ENCODE measurements at regions not wholly inside any gene's neighbourhood (a gene's known extent, or its start where the extent isn't known, plus 50 kb on each side); places are given as distances from the start of the nearest gene placed in this dataset.
"Not testable (repeated sequence)": the region's sequence is repeated elsewhere in the genome, so short reads cannot be mapped to it uniquely, and the experiment has no call there.

DNA sequence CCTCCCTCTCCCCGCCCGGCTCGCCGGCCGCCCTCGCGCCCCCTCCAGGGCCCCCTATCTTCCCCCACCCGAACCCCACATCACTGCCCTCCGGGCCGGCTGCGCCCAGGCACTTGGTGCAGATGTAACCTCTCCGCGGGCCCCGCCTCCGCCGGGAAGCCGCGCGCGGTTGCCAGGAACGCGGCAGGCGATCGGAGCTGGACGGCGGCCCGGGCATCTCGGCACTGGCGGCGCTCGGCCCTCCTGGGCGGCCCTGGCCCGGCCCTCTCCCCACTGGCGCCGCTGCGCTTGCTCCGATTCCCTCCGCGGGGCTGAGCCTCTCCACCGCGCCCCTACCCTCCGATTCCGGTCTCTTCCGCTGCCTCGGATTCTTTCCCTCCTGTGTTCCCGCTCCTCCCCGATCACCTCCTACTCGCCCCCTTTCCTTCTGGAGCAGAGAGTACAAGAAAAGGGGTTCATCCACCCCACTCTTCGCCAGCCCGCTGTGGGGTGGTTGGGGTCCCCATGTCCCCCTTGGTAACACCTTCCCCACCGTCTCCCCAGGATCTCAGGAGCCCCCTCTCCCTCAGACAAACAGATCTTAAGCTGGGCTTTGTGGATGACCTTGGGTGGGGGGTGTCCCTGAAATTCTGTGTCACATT, 70.6 kb downstream of the C9orf50 start:
- no peak overlapping the region for H3K4me3 ChIP-seq (ENCODE audit: low read depth, low read length)
- DNase-seq (ENCODE audit: low read depth) = no peak

DNA sequence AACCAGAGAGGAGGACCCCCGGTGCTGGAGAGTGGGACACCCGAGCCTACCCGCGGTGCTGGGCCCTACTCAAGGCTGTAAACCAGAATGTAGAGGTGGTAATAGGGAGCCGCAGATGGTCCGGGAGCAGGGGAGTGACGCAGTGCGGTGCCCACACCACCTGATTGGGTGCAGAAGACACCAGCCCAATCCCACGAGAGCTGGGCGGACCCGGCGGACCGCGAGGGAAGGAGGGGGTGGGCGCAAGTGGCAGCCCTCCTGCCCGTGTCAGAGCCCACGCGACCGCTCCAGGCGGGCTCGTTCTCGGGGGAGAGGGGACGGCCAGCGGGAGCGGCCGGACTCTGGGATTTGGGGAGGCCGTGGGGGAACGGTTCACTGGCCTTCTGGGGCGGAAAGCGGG, 71.2 kb downstream of the C9orf50 start:
- TF ChIP-seq, protein P1, sequence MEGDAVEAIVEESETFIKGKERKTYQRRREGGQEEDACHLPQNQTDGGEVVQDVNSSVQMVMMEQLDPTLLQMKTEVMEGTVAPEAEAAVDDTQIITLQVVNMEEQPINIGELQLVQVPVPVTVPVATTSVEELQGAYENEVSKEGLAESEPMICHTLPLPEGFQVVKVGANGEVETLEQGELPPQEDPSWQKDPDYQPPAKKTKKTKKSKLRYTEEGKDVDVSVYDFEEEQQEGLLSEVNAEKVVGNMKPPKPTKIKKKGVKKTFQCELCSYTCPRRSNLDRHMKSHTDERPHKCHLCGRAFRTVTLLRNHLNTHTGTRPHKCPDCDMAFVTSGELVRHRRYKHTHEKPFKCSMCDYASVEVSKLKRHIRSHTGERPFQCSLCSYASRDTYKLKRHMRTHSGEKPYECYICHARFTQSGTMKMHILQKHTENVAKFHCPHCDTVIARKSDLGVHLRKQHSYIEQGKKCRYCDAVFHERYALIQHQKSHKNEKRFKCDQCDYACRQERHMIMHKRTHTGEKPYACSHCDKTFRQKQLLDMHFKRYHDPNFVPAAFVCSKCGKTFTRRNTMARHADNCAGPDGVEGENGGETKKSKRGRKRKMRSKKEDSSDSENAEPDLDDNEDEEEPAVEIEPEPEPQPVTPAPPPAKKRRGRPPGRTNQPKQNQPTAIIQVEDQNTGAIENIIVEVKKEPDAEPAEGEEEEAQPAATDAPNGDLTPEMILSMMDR (IDR thresholded peaks at IDR 0.05; ENCODE audit: insufficient read depth, low read depth, low read length, missing control alignments) = no peak
- H3K4me3 ChIP-seq (ENCODE audit: low read depth, low read length) = no peak overlapping the region

More for the DNA sequence above, 70.6 kb downstream of the C9orf50 start:
- TF ChIP-seq, protein P1 (IDR thresholded peaks at IDR 0.05; ENCODE audit: insufficient read depth, low read depth, low read length, missing control alignments) = no peak

DNA sequence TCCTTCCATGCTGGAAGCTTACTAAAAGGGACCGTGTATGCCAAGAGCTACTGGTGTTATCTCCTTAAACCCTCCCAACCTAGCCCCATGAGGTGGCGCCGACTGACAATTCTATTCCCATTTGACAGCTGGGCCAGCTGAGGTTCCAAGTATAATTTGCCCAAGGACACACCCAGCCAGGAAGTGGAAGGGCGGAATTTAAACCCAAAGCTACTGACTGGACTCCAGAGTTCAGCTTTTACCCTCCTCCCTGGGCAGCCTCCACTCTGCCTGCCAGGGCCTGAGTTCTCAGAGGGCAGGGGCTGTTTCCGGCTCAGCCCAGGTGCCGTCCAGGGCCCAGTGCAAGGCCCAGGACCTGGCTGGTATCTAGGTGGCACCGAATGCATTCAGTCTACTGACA, 71.8 kb downstream of the C9orf50 start:
- H3K4me3 ChIP-seq (ENCODE audit: low read depth, low read length) = no peak overlapping the region
- TF ChIP-seq, protein P1 (IDR thresholded peaks at IDR 0.05; ENCODE audit: insufficient read depth, low read depth, low read length, missing control alignments) = no peak

More for the DNA sequence above, 71.2 kb downstream of the C9orf50 start:
- no peak for DNase-seq (ENCODE audit: low read depth)

DNA sequence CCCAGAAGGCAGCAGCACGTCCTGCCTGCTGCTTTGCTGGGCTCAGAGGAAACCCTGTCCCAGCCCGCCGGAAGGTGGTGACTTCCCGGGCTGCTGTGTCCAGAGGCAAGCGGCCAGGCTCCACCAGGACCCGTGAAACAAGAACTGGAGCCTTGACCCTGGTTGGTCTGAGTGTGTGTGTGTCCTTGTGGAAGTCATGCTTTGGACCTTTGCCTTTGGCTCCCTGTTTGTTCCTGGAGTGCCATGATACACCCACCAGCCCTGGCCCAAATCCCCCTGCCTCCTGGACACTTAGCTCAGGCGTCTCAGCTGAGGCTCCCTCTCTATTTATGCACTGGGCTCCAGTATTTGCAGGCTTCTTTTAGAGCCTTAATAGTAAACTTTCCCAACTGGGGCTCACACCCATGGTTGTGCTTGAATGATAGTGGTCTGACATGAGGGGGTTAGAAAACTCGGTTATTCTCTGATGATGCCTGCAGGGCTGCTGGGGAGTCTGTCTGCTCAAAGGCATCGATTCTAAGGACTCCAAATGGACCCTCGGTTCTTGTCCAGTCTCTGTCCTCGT, 72.2 kb downstream of the C9orf50 start:
- no peak overlapping the region for H3K4me3 ChIP-seq (ENCODE audit: low read depth, low read length)
- TF ChIP-seq, protein P1 (IDR thresholded peaks at IDR 0.05; ENCODE audit: insufficient read depth, low read depth, low read length, missing control alignments) = no peak

More for the DNA sequence above, 71.8 kb downstream of the C9orf50 start:
- no peak for DNase-seq (ENCODE audit: low read depth)

DNA sequence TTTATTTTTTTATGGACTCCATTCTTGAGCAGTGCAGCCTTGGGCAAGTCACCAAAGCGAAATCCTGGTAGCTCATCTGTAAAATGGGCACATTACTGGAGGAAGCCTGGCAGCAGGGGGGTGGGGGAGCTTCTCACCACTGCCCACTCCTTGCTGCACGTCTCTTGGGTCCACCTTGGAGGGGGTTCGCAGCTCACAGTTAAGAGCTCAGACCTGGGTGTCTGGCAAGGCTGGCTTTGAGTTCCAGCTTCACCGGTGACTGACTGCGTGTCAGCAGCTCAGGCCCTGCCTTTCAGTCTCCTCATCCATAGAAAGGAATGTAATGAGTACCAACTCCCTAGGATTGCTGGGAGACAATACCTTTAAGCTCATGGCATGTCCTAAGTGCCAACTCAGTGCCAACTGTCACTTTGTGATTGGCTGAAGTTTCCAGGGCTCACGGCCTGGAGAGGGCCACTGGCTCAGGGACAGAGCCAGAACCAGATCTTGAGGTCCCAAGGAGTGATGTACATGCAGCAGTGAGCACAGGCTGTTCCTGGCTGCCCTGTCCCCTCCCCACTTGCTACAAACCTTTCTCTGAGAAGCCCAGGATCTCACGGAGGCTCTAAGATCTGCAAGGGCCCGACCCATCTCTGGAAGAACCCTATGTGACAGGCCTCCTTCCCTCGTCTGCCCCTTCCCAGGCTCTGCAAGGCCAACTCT, 72.9 kb downstream of the C9orf50 start:
- DNase-seq (ENCODE audit: low read depth) = no peak
- no peak overlapping the region for H3K4me3 ChIP-seq (ENCODE audit: low read depth, low read length)
- TF ChIP-seq, protein P1 (IDR thresholded peaks at IDR 0.05; ENCODE audit: insufficient read depth, low read depth, low read length, missing control alignments) = no peak

More for the DNA sequence above, 72.2 kb downstream of the C9orf50 start:
- DNase-seq (ENCODE audit: low read depth) = no peak

DNA sequence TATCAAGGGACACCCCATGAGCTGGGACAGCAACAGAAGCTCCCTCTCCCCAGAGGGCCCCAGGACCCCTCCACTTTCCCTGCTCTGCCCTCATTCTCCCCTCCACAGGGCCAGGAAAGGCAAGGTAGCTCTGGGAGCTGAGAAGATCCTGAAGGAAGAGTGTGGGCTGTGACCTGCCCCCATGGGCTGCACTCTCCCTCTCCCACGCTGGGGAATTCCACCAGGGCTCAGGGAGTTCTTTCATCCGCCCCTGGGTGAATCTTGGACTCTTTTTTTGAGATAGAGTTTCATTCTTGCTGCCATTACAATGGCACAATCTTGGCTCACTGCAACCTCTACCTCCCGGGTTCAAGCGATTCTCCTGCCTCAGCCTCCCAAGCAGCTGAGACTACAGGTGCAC, 73.8 kb downstream of the C9orf50 start:
- DNase-seq (ENCODE audit: low read depth) = no peak
- no peak overlapping the region for H3K4me3 ChIP-seq (ENCODE audit: low read depth, low read length)
- TF ChIP-seq, protein P1 (IDR thresholded peaks at IDR 0.05; ENCODE audit: insufficient read depth, low read depth, low read length, missing control alignments) = no peak

DNA sequence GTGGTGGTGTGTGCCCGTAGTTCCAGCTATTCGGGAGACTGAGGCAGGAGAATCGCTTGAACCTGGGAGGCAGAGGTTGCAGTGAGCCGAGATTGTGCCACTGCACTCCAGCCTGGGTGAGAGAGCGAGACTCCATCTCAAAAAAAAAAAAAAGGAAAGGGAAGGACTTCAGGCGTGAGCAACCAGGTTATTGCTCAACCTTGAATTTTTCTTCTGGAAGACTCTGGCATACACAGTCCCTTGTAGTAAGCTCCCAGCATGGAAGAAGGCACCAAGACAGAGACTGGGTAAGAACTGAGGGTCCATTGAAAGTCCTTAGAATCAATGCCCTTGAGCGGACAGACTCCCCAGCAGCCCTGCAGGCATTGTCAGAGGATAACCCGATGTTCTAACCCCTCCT, 75.0 kb downstream of the C9orf50 start:
- not testable (repeated sequence) for H3K4me3 ChIP-seq (ENCODE audit: low read depth, low read length); DNase-seq (ENCODE audit: low read depth)
